SU-DHL-6 (cell line): ENCODE measurements at regions not wholly inside any gene's neighbourhood (a gene's known extent, or its start where the extent isn't known, plus 50 kb on each side); places are given as distances from the start of the nearest gene placed in this dataset.
"Not testable (repeated sequence)": the region's sequence is repeated elsewhere in the genome, so short reads cannot be mapped to it uniquely, and the experiment has no call there.

Experiments used
- CTCF ChIP-seq: fragments of 200-600 bp; sonication (generic); IDR thresholded peaks from one replicate; pipeline ENCODE4 v1.5.1; 2017; ENCODE audit warnings: antibody characterized with exemption, mild to moderate bottlenecking, low read length, moderate library complexity; ENCODE audit not compliant: insufficient read depth, poor library complexity, severe bottlenecking
- EZH2phosphoT487 ChIP-seq: fragments of 200-600 bp; sonication (generic), shearing (Covaris generic); conservative IDR thresholded peaks from 2 replicates; pipeline ENCODE4 v1.6.1; 2018; ENCODE audit warnings: mild to moderate bottlenecking, antibody characterized with exemption, low read length, moderate library complexity, mixed read lengths

GRCh38 chr22:26773054-26773453 lies 115.7 kb downstream of the MIAT start:
- not testable (repeated sequence) for TF ChIP-seq CTCF, EZH2phosphoT487
